ENCODE measurements at regions not wholly inside any gene's neighbourhood (a gene's known extent, or its start where the extent isn't known, plus 50 kb on each side); places are given as distances from the start of the nearest gene placed in this dataset.

DNA sequence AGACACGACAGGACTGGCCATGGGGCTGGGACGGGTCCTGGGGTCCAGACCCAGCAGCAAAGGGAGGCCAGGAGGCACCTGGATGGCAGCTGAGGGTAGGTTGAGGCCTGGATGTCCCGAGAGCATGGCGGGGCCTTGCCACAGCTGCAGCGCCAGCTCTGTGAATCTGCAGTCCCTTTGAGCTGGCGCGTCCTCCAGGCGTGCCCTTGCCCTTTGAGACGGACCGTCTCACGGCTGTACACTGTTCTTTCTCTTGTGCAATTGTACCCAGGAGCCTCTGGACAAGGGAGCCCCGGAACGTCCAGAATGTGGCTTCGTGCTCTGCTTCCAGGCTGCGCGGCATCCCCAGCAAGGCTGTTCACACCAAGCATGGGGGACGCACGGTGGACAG is 69.5 kb upstream of the CIBAR2 start (continued):
- TF ChIP-seq, protein P1, sequence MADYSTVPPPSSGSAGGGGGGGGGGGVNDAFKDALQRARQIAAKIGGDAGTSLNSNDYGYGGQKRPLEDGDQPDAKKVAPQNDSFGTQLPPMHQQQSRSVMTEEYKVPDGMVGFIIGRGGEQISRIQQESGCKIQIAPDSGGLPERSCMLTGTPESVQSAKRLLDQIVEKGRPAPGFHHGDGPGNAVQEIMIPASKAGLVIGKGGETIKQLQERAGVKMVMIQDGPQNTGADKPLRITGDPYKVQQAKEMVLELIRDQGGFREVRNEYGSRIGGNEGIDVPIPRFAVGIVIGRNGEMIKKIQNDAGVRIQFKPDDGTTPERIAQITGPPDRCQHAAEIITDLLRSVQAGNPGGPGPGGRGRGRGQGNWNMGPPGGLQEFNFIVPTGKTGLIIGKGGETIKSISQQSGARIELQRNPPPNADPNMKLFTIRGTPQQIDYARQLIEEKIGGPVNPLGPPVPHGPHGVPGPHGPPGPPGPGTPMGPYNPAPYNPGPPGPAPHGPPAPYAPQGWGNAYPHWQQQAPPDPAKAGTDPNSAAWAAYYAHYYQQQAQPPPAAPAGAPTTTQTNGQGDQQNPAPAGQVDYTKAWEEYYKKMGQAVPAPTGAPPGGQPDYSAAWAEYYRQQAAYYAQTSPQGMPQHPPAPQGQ (CRISPR knock-in tag; IDR thresholded peaks at IDR 0.05; ENCODE audit: borderline replicate concordance), result no peak
- TF ChIP-seq SRSF9 (IDR thresholded peaks at IDR 0.05; ENCODE audit: borderline replicate concordance, insufficient read depth, low read depth, low read length, poor library complexity, severe bottlenecking), result no peak
- no peak for TF ChIP-seq TBL1XR1 (IDR thresholded peaks at IDR 0.05; ENCODE audit: borderline replicate concordance, low read length, partially characterized antibody)
- no peak for TF ChIP-seq GPN1 (CRISPR knock-in tag; IDR thresholded peaks at IDR 0.05; ENCODE audit: borderline replicate concordance)
- TF ChIP-seq ZSCAN12 (CRISPR knock-in tag; IDR thresholded peaks at IDR 0.05), result no peak
- TF ChIP-seq, protein P2, sequence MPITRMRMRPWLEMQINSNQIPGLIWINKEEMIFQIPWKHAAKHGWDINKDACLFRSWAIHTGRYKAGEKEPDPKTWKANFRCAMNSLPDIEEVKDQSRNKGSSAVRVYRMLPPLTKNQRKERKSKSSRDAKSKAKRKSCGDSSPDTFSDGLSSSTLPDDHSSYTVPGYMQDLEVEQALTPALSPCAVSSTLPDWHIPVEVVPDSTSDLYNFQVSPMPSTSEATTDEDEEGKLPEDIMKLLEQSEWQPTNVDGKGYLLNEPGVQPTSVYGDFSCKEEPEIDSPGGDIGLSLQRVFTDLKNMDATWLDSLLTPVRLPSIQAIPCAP (CRISPR knock-in tag; IDR thresholded peaks at IDR 0.05; ENCODE audit: low read depth), result no peak
- TF ChIP-seq, protein P3, sequence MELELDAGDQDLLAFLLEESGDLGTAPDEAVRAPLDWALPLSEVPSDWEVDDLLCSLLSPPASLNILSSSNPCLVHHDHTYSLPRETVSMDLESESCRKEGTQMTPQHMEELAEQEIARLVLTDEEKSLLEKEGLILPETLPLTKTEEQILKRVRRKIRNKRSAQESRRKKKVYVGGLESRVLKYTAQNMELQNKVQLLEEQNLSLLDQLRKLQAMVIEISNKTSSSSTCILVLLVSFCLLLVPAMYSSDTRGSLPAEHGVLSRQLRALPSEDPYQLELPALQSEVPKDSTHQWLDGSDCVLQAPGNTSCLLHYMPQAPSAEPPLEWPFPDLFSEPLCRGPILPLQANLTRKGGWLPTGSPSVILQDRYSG (CRISPR knock-in tag; IDR thresholded peaks at IDR 0.05), result no peak

DNA sequence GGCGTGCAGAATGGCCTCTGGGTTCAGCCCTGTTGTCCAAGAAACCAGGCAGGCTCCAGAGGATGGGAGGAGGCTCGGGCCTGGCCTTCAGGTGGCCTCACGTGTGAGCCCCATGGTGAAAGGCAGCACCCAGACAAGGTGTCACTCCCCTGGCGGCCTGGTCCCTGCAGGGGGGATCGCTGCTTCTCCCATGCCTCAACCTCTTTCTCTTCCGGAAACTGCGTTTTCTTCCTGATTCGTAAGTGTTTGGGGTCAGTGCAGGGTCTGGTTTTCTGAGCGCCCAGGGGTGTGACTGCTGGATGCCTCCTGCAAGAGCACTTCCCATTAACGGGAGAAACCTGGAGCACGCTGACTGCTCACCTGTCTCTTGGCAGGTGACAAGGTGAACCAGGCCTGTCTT is 70.0 kb upstream of the CIBAR2 start:
- no TSS peak for BruUV-seq (replicated peaks)
- peaks cover 0 to 12% of the 10 kb centered on the region in 2 experiments; a peak in 1 of 5 replicates for H3K36me3 ChIP-seq (replicated peaks in 1 of 2; ENCODE audit: control insufficient read depth in 1 of 2, insufficient read depth in 2 of 2, low read length in 2 of 2)
- peaks cover 3% of the 10 kb centered on the region; the same call in 1 of the 2 replicates for H4K20me1 ChIP-seq (ENCODE audit: insufficient read depth, low read length)
- 87% methylated on average over 9 of the region's 11 CpGs for WGBS (ENCODE audit: low lambda C conversion rate)
- CTCF ChIA-PET (ENCODE audit: low intra/inter-chr PET ratio, low total read pairs), result no interaction called here
- intact Hi-C loops (cut with micrococcal nuclease; ENCODE audit: unreplicated experiment) (no loop called here), in situ Hi-C loops (cut with HindIII; ENCODE audit: extremely low pct_ligation_motif_present, low pct_unique_long_range_greater_than_20kb) (no loop called here)
- FAIRE-seq (no peak), ATAC-seq (no peak), DNase-seq (ENCODE audit: low spot score) (no peak)
- no peaks in the 10 kb centered on the region for H3K27me3 ChIP-seq (ENCODE audit: control insufficient read depth in 1 of 2, insufficient read depth in 2 of 2, low read length in 2 of 2)
- H3K9ac ChIP-seq (ENCODE audit: insufficient read depth, low read depth, low read length), result no peak overlapping the region
- peaks cover 3% of the 10 kb centered on the region for H3K79me2 ChIP-seq (ENCODE audit: insufficient read depth, low read length)
- POLR2A ChIA-PET, result interaction anchor here (1.2 to 1.3 kb wide), 2 partner anchors 10 to 42 kb away, joined by 3 to 8 read pairs; no protein-coding TSS in a partner anchor
- peaks cover 19% of the 10 kb centered on the region for H3K4me1 ChIP-seq (ENCODE audit: insufficient read depth, low read length)
- H3K4me2 ChIP-seq (ENCODE audit: low read depth, low read length), result no peak overlapping the region
- no peak overlapping the region for H2AFZ ChIP-seq (ENCODE audit: low read length)
- no peak overlapping the region for H3K4me3 ChIP-seq (replicated peaks in 1 of 3; ENCODE audit: insufficient read depth in 1 of 3, low read depth in 2 of 3, low read length in 3 of 3)
- H3K27ac ChIP-seq (ENCODE audit: extremely low read length, insufficient read depth, low read length), result no peak overlapping the region
- peaks cover 13% of the 10 kb centered on the region; the same call in 1 of the 2 replicates for H3K9me3 ChIP-seq (ENCODE audit: low read length)
- TF ChIP-seq ZNF850 (CRISPR knock-in tag; conservative IDR thresholded peaks at IDR 0.05) (no peak), PAWR (CRISPR knock-in tag; IDR thresholded peaks at IDR 0.05; ENCODE audit: borderline replicate concordance) (no peak), HNRNPLL (IDR thresholded peaks at IDR 0.05; ENCODE audit: low read depth, low read length, poor library complexity, severe bottlenecking) (no peak), SP4 (CRISPR knock-in tag; IDR thresholded peaks at IDR 0.05) (0 out of 2 replicates have a peak, but pooled peaks have one; percentile 3), ZNF546 (CRISPR knock-in tag; conservative IDR thresholded peaks at IDR 0.05) (0 out of 2 replicates have a peak, but pooled peaks have one; percentile 11), RBM22 (optimal IDR thresholded peaks at IDR 0.05; ENCODE audit: low read length) (no peak), PHF21A (CRISPR knock-in tag; IDR thresholded peaks at IDR 0.05) (peak; percentile 6; the same call in 1 of the 2 replicates), ZFP1 (CRISPR knock-in tag; IDR thresholded peaks at IDR 0.05) (no peak)
- TF ChIP-seq, protein P4, sequence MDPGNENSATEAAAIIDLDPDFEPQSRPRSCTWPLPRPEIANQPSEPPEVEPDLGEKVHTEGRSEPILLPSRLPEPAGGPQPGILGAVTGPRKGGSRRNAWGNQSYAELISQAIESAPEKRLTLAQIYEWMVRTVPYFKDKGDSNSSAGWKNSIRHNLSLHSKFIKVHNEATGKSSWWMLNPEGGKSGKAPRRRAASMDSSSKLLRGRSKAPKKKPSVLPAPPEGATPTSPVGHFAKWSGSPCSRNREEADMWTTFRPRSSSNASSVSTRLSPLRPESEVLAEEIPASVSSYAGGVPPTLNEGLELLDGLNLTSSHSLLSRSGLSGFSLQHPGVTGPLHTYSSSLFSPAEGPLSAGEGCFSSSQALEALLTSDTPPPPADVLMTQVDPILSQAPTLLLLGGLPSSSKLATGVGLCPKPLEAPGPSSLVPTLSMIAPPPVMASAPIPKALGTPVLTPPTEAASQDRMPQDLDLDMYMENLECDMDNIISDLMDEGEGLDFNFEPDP (CRISPR knock-in tag; conservative IDR thresholded peaks at IDR 0.05), result 0 out of 2 replicates have a peak, but pooled peaks have one; percentile 14
- TF ChIP-seq, protein P5, sequence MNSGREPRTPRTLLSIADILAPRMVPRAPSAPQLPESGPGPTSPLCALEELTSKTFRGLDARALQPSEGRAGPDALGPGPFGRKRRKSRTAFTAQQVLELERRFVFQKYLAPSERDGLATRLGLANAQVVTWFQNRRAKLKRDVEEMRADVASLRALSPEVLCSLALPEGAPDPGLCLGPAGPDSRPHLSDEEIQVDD (CRISPR knock-in tag; IDR thresholded peaks at IDR 0.05; ENCODE audit: borderline replicate concordance), result no peak
